GM18907 (cell line): ENCODE measurements at regions not wholly inside any gene's neighbourhood (a gene's known extent, or its start where the extent isn't known, plus 50 kb on each side); places are given as distances from the start of the nearest gene placed in this dataset.
"Not testable (repeated sequence)": the region's sequence is repeated elsewhere in the genome, so short reads cannot be mapped to it uniquely, and the experiment has no call there.

Experiments
- ATAC-seq: cut with Tn5 transposase; IDR thresholded peaks from one replicate; pipeline ENCODE4 v1.9.1; 2021; ENCODE audit warnings: mild to moderate bottlenecking, moderate library complexity; ENCODE audit not compliant: unreplicated experiment

GRCh38 chrX:117843749-117844148 is 272.9 kb downstream of the KLHL13 start:
- ATAC-seq: no peak

- ATAC-seq: no peak
Observed at GRCh38 chrX:117840645-117841044, 276.0 kb downstream of the KLHL13 start.

- no peak for ATAC-seq
Observed at GRCh38 chrX:117839544-117839943, 277.1 kb downstream of the KLHL13 start.

DNA sequence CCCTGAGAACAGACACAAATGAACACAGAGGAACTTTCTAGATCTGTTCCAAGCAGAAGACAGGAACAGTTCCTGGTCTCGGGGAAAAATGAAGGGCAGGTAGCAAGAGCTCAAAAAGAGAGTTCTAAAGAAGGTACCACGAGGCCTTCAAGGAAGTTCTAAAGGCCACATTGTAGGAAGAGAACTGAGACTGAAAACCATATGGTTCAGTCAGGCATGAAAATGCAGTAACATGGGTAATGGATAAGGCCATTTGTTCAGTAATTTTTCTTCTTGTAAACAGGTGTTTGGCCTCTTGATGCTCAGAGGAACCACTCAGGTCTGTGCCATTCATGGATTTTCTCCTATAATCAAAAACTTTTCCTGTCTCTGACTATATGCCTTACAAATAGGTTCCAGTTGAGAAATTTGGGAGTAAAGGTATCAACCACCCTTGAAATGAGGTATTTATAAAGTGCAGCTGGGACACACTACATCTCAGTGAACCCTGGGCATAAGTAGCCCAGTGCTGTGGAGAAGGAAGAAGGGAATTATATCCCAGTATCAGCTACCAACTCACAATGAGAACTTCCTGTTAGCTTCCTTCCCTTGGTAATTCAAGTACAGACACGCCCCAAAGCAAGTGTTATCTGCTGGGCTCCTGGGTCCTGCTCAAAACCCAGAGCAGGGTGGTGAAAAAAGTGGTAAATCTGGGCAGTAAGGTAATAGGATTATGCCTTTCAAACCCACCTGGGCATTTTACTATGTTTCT is 277.9 kb downstream of the KLHL13 start:
- no peak for ATAC-seq

DNA sequence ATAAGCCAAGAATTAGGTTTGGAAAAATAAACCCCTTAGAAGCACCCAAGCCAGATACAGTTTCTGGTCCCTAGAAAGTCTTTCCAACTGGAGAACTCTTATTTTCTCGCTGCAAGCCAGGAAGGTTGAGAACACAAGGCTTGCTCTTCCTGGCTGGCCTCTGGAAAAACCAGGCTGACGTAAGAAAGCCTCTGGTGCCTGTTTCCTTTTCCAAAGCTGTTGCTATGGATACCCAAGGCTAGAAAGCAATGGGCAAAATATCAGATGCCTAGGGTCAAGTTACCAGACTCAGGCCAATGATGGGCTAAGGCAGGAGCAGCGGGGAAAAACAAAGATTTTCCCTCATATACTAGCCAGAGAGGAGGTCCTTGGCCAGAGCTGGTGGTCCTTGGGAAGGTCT is 281.6 kb downstream of the KLHL13 start:
- ATAC-seq: no peak

GRCh38 chrX:117834076-117834475 is 282.5 kb downstream of the KLHL13 start:
- no peak for ATAC-seq

- ATAC-seq: not testable (repeated sequence)
Observed at GRCh38 chrX:117821472-117821871, 295.1 kb downstream of the KLHL13 start.

GRCh38 chrX:117808426-117808825 is 308.2 kb downstream of the KLHL13 start:
- no peak for ATAC-seq

DNA sequence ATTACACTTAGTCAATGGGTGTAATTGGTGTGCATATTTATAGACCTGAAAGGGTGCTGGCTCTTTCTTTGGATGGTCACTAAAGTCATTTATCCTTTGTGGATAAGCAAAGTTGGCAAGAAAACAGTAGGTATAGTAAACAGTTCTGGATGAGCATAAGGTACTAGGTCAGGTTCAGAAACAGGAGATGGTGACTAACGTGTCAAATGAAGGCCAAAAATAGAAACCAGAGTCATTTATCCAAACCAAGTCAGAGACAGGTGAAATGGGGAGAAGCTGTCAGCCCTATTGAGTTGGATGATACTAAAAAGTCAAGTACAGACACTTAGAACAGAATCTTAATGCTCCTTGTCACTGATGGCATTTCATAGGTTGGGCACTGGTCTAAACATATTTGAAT is 313.1 kb downstream of the KLHL13 start:
- no peak for ATAC-seq

- ATAC-seq: no peak
Observed at GRCh38 chrX:117788339-117788738, 328.3 kb downstream of the KLHL13 start.

- no peak for ATAC-seq
Observed at GRCh38 chrX:117771384-117771783, 345.2 kb downstream of the KLHL13 start.

- ATAC-seq: no peak
Observed at GRCh38 chrX:117768861-117769604, 347.6 kb downstream of the KLHL13 start.

GRCh38 chrX:117765211-117765610 is 351.4 kb downstream of the KLHL13 start:
- no peak for ATAC-seq

GRCh38 chrX:117752745-117753144 is 363.9 kb downstream of the KLHL13 start:
- peak; percentile 86 for ATAC-seq

DNA sequence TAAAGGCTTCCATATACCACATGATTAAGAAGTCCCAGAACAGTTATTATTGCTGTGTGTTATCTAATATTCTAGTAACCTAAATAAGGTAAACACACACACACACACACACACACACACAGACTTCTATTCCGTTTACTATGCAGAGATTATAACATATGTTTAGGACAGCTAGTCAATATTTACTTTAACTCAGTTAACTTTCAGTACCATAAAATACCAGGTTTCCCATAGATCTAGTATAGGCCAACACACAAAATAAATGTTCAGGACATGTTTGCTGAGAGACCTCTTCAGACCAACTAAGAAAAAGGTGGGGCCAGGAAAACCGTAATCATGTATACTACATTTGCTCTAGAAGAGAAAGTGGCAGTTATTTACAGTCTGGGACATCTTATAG is 365.5 kb downstream of the KLHL13 start:
- ATAC-seq: no peak

DNA sequence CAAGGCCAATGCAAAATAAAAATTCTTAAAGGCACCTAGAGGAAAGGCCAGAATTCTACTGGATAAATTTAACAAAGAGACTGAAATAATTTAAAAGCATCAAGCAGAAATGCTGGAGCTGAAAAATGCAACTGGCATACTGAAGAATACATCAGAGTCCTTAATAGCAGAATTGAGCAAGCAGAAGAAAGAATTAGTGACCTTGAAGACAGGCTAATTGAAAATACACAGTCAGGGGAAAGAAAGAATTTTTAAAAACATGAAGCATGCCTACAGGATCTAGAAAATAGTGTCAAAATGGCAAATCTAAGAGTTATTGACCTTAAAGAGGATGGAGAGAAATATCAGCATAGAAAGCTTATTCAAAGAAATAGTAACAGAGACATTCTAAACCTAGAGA is 371.7 kb downstream of the KLHL13 start:
- no peak for ATAC-seq

GRCh38 chrX:117743469-117744251 is 372.9 kb downstream of the KLHL13 start:
- ATAC-seq: no peak

- no peak for ATAC-seq
Observed at GRCh38 chrX:117713411-117713810, 403.2 kb downstream of the KLHL13 start.

GRCh38 chrX:117711782-117712181 is 404.8 kb downstream of the KLHL13 start:
- ATAC-seq: no peak

DNA sequence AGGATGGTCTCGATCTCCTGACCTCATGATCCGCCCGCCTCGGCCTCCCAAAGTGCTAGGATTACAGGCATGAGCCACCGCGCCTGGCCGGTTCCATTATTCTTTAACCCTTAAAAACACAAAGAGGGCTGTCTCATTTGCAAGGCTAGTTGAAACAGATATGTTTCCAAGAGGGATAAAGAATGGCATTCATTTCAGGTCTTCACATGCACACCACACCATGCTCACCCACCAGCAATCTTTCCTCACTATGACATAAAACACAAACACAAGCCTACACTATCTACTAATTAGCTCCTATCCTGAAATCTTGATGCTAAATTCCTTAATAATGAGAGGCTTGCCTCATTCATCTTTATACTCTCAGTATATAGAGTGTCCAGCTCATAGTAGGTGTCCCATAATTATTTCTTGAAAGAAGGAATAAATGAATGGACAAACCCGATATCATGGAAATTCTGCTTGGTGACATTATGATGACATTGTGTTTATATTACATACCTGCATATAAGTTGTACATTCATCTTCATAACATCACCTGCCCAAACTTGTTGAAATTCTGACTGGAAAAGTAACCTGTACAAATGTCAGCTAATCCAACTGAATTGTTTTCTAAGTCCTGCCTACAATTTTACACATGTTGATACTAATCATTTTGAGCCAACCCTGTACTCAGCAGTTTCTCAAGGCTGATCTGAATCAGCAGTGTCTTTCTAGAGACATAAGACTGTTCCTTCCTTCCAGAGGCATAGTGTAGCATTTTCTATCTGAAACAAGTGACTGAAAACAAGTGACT is 408.5 kb downstream of the KLHL13 start:
- ATAC-seq: no peak

DNA sequence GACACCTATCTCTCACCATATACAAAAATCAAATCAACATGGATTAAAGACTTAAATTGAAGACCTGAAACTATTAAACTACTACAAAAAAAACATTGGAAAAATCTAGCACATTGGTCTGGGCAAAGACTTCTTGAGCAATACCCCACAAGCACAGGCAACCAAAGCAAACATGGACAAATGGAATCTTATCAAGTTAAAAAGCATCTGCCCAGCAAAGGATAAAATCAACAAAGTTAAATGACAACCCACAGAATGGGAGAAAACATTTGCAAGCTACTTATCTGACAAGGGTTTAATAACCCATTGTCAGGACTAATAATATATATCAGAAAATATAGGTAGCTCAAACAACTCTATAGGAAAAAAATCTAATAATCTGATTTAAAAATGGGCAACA is 415.6 kb downstream of the KLHL13 start:
- ATAC-seq: no peak
